ENCODE measurements at regions not wholly inside any gene's neighbourhood (a gene's known extent, or its start where the extent isn't known, plus 50 kb on each side); places are given as distances from the start of the nearest gene placed in this dataset.

GRCh38 chr11:127552446-127552845 is 551.9 kb upstream of the KIRREL3 start:
- DNase-seq (ENCODE audit: low read depth in 1 of 2, low spot score in 1 of 2), result no peak

GRCh38 chr11:127531167-127531566 is 530.6 kb upstream of the KIRREL3 start:
- DNase-seq (ENCODE audit: low read depth in 1 of 2, low spot score in 1 of 2), result no peak

GRCh38 chr11:127528297-127528696 is 527.7 kb upstream of the KIRREL3 start:
- DNase-seq (ENCODE audit: low read depth in 1 of 2, low spot score in 1 of 2), result no peak

- no peak for DNase-seq (ENCODE audit: low read depth in 1 of 2, low spot score in 1 of 2)
Observed at GRCh38 chr11:127524618-127525017, 524.0 kb upstream of the KIRREL3 start.

- no peak for DNase-seq (ENCODE audit: low read depth in 1 of 2, low spot score in 1 of 2)
Observed at GRCh38 chr11:127521413-127521812, 520.8 kb upstream of the KIRREL3 start.

GRCh38 chr11:127507851-127508250 is 507.3 kb upstream of the KIRREL3 start:
- no peak for DNase-seq (ENCODE audit: low read depth in 1 of 2, low spot score in 1 of 2)

- no peak for DNase-seq (ENCODE audit: low read depth in 1 of 2, low spot score in 1 of 2)
Observed at GRCh38 chr11:127506647-127507046, 506.1 kb upstream of the KIRREL3 start.

- no peak for DNase-seq (ENCODE audit: low read depth in 1 of 2, low spot score in 1 of 2)
Observed at GRCh38 chr11:127506126-127506525, 505.6 kb upstream of the KIRREL3 start.

- DNase-seq (ENCODE audit: low read depth in 1 of 2, low spot score in 1 of 2), result no peak
Observed at GRCh38 chr11:127496165-127496564, 495.6 kb upstream of the KIRREL3 start.

- no peak for DNase-seq (ENCODE audit: low read depth in 1 of 2, low spot score in 1 of 2)
Observed at GRCh38 chr11:127493330-127494022, 492.9 kb upstream of the KIRREL3 start.

GRCh38 chr11:127492029-127492428 is 491.5 kb upstream of the KIRREL3 start:
- DNase-seq (ENCODE audit: low read depth in 1 of 2, low spot score in 1 of 2), result no peak

- no peak for DNase-seq (ENCODE audit: low read depth in 1 of 2, low spot score in 1 of 2)
Observed at GRCh38 chr11:127491589-127491988, 491.0 kb upstream of the KIRREL3 start.

- no peak for DNase-seq (ENCODE audit: low read depth in 1 of 2, low spot score in 1 of 2)
Observed at GRCh38 chr11:127490896-127491295, 490.3 kb upstream of the KIRREL3 start.

- no peak for DNase-seq (ENCODE audit: low read depth in 1 of 2, low spot score in 1 of 2)
Observed at GRCh38 chr11:127485541-127485940, 485.0 kb upstream of the KIRREL3 start.

- no peak for DNase-seq (ENCODE audit: low read depth in 1 of 2, low spot score in 1 of 2)
Observed at GRCh38 chr11:127481391-127481790, 480.8 kb upstream of the KIRREL3 start.

- no peak for DNase-seq (ENCODE audit: low read depth in 1 of 2, low spot score in 1 of 2)
Observed at GRCh38 chr11:127478826-127479225, 478.3 kb upstream of the KIRREL3 start.

GRCh38 chr11:127474766-127475165 is 474.2 kb upstream of the KIRREL3 start:
- DNase-seq (ENCODE audit: low read depth in 1 of 2, low spot score in 1 of 2), result no peak

GRCh38 chr11:127472505-127472904 is 471.9 kb upstream of the KIRREL3 start:
- no peak for DNase-seq (ENCODE audit: low read depth in 1 of 2, low spot score in 1 of 2)

- no peak for DNase-seq (ENCODE audit: low read depth in 1 of 2, low spot score in 1 of 2)
Observed at GRCh38 chr11:127471662-127472061, 471.1 kb upstream of the KIRREL3 start.

GRCh38 chr11:127470306-127470884 is 469.8 kb upstream of the KIRREL3 start:
- no peak for DNase-seq (ENCODE audit: low read depth in 1 of 2, low spot score in 1 of 2)

- DNase-seq (ENCODE audit: low read depth in 1 of 2, low spot score in 1 of 2), result no peak
Observed at GRCh38 chr11:127464325-127464724, 463.8 kb upstream of the KIRREL3 start.

GRCh38 chr11:127462065-127462344 is 461.4 kb upstream of the KIRREL3 start:
- no peak for DNase-seq (ENCODE audit: low read depth in 1 of 2, low spot score in 1 of 2)

All from stimulated activated CD4-positive, alpha-beta T cell treated with anti-CD3 and anti-CD28 coated beads, Interleukin-15, amount 100 ng/mL, for 1 hour (primary cell).